IMR-90 (cell line): ENCODE measurements at regions not wholly inside any gene's neighbourhood (a gene's known extent, or its start where the extent isn't known, plus 50 kb on each side); places are given as distances from the start of the nearest gene placed in this dataset.

Source experiments
- ATAC-seq: fragments of 200-7000 bp; cut with Tn5 transposase; 2 replicates; pipeline ENCODE4 v1.9.1; 2020; ENCODE audit warnings: low read depth, mild to moderate bottlenecking, moderate library complexity
- BruUV-seq: library from RNA; stranded (reverse); fragments of 400-500 nt; replicated peaks from 2 replicates; lab custom pipeline; 2021; lab: Mats Ljungman, UMichigan
- CTCF ChIA-PET: fragments of 300-600 bp; formaldehyde crosslinking; extraction: SDS; loops from one replicate; lab custom pipeline; 2021; ENCODE audit warnings: antibody characterized with exemption; lab: Yijun Ruan, JAX
- POLR2A ChIA-PET: fragments of 300-600 bp; sonication (Branson Sonifier 250); formaldehyde crosslinking; loops from one replicate; lab custom pipeline; 2022; ENCODE audit warnings: antibody characterized with exemption; ENCODE audit not compliant: unreplicated experiment; lab: Charles Lee
- DNase-seq: peaks from one replicate; pipeline ENCODE4 v3.0.0; 2013
- H2AFZ ChIP-seq: replicated peaks from 2 replicates; pipeline ENCODE3; 2013; ENCODE audit warnings: low read length, mild to moderate bottlenecking; ENCODE audit not compliant: poor library complexity
- H2AK5ac ChIP-seq: 2 replicates; pipeline ENCODE4 v1.6.1; 2013; ENCODE audit warnings: low read depth, low read length, inconsistent platforms
- H2AK9ac ChIP-seq: replicated peaks from 2 replicates; pipeline ENCODE3; 2013; ENCODE audit warnings: mild to moderate bottlenecking, low read depth, low read length, moderate library complexity; ENCODE audit not compliant: poor library complexity
- H2BK120ac ChIP-seq: 2 replicates; pipeline ENCODE4 v1.6.1; 2013; ENCODE audit warnings: low read depth, low read length, inconsistent platforms
- H2BK15ac ChIP-seq: 3 replicates; pipeline ENCODE4 v1.6.1; 2013; ENCODE audit warnings: low read depth, low read length, inconsistent platforms
- H2BK20ac ChIP-seq: 2 replicates; pipeline ENCODE4 v1.6.1; 2013; ENCODE audit warnings: low read depth, mild to moderate bottlenecking, inconsistent platforms, low read length, moderate library complexity
- H2BK5ac ChIP-seq: 2 replicates; pipeline ENCODE4 v1.6.1; 2013; ENCODE audit warnings: mild to moderate bottlenecking, low read depth, low read length, inconsistent platforms; ENCODE audit not compliant: poor library complexity, severe bottlenecking
- H3K14ac ChIP-seq: replicated peaks from 2 replicates; pipeline ENCODE4 v1.6.1; 2013; ENCODE audit warnings: low read depth, low read length, inconsistent platforms
- H3K18ac ChIP-seq: 2 replicates; pipeline ENCODE4 v1.6.1; 2013; ENCODE audit warnings: low read depth, low read length, control low read depth
- H3K23ac ChIP-seq: 2 replicates; pipeline ENCODE4 v1.6.1; 2013; ENCODE audit warnings: low read depth, low read length, inconsistent platforms
- H3K27ac ChIP-seq: 2 replicates; pipeline ENCODE4 v1.5.1; 2013; ENCODE audit warnings: mild to moderate bottlenecking, control low read depth, low read length; ENCODE audit not compliant: insufficient read depth
- H3K27me3 ChIP-seq: 2 replicates; pipeline ENCODE4 v1.6.1; 2013; ENCODE audit warnings: low read length; ENCODE audit not compliant: control insufficient read depth, insufficient read depth
- H3K36me3 ChIP-seq: 2 replicates; pipeline ENCODE4 v1.6.1; 2013; ENCODE audit warnings: low read length, mixed read lengths; ENCODE audit not compliant: control insufficient read depth, insufficient read depth
- H3K4ac ChIP-seq: 2 replicates; pipeline ENCODE4 v1.6.1; 2013; ENCODE audit warnings: low read depth, low read length, inconsistent platforms
- H3K4me1 ChIP-seq: 2 replicates; pipeline ENCODE4 v1.6.1; 2013; ENCODE audit warnings: low read length, mixed read lengths; ENCODE audit not compliant: control insufficient read depth, insufficient read depth
- H3K4me2 ChIP-seq: 2 replicates; pipeline ENCODE4 v1.6.1; 2013; ENCODE audit warnings: low read depth, mild to moderate bottlenecking, control low read depth, low read length, moderate library complexity
- H3K4me3 ChIP-seq: 2 replicates; pipeline ENCODE4 v1.5.1; 2013; ENCODE audit warnings: low read depth, mild to moderate bottlenecking, control low read depth, low read length, moderate library complexity; ENCODE audit not compliant: insufficient read depth
- H3K56ac ChIP-seq: 2 replicates; pipeline ENCODE4 v1.6.1; 2013; ENCODE audit warnings: low read length, inconsistent platforms; ENCODE audit not compliant: insufficient read depth; ENCODE audit errors: extremely low read depth
- H3K79me1 ChIP-seq, 2 experiments: 2 replicates each; pipeline ENCODE4 v1.6.1; 2013; ENCODE audit warnings: low read length in 2 of 2, inconsistent platforms in 1 of 2, low read depth in 1 of 2
- H3K9ac ChIP-seq: 2 replicates; pipeline ENCODE4 v1.6.1; 2013; ENCODE audit warnings: low read depth, low read length, control low read depth
- H3K9me1 ChIP-seq: 2 replicates; pipeline ENCODE4 v1.6.1; 2013; ENCODE audit warnings: low read length, inconsistent platforms; ENCODE audit not compliant: insufficient read depth
- H3K9me3 ChIP-seq: 2 replicates; pipeline ENCODE4 v1.6.1; 2013; ENCODE audit warnings: low read length; ENCODE audit not compliant: control insufficient read depth, insufficient read depth
- H4K20me1 ChIP-seq: 2 replicates; pipeline ENCODE4 v1.6.1; 2013; ENCODE audit warnings: low read length, inconsistent platforms; ENCODE audit not compliant: insufficient read depth
- H4K5ac ChIP-seq: 2 replicates; pipeline ENCODE4 v1.6.1; 2013; ENCODE audit warnings: mild to moderate bottlenecking, low read depth, low read length, control low read depth
- H4K8ac ChIP-seq, 2 experiments: 2 replicates each; pipeline ENCODE4 v1.6.1; 2013; ENCODE audit warnings: low read depth in 2 of 2, low read length in 2 of 2, control low read depth in 1 of 2, inconsistent platforms in 1 of 2
- H4K91ac ChIP-seq: 2 replicates; pipeline ENCODE4 v1.6.1; 2013; ENCODE audit warnings: low read depth, low read length, inconsistent platforms; ENCODE audit not compliant: insufficient read depth
- CEBPB ChIP-seq: IDR thresholded peaks from 2 replicates; pipeline ENCODE4 v1.6.1; 2012; ENCODE audit warnings: low read depth, low read length, improper control_type of control experiment
- CHD1 ChIP-seq: IDR thresholded peaks from 2 replicates; pipeline ENCODE4 v1.6.1; 2012; ENCODE audit warnings: low read depth, low read length, improper control_type of control experiment
- CTCF ChIP-seq: conservative IDR thresholded peaks from 2 replicates; pipeline ENCODE4 v1.5.1; 2012; ENCODE audit warnings: mild to moderate bottlenecking, low read depth, low read length, improper control_type of control experiment
- ELK1 ChIP-seq: fragments of 150-350 bp; IDR thresholded peaks from 2 replicates; pipeline ENCODE4 v1.6.1; 2016; ENCODE audit warnings: low read depth, mild to moderate bottlenecking, low read length, moderate library complexity, borderline replicate concordance
- MAFK ChIP-seq: IDR thresholded peaks from 2 replicates; pipeline ENCODE4 v1.6.1; 2012; ENCODE audit warnings: low read depth, low read length, improper control_type of control experiment
- MAZ ChIP-seq: IDR thresholded peaks from 2 replicates; pipeline ENCODE4 v1.6.1; 2012; ENCODE audit warnings: low read depth, mild to moderate bottlenecking, low read length, improper control_type of control experiment, moderate library complexity, borderline replicate concordance
- MXI1 ChIP-seq: IDR thresholded peaks from 2 replicates; pipeline ENCODE4 v1.6.1; 2012; ENCODE audit warnings: low read depth, mild to moderate bottlenecking, low read length, moderate library complexity, borderline replicate concordance
- NFE2L2 ChIP-seq: fragments of 150-350 bp; IDR thresholded peaks from 2 replicates; pipeline ENCODE4 v1.6.1; 2016; ENCODE audit warnings: low read depth, mild to moderate bottlenecking, low read length
- POLR2A ChIP-seq: IDR thresholded peaks from 2 replicates; pipeline ENCODE4 v1.6.1; 2012; ENCODE audit warnings: mild to moderate bottlenecking, low read depth, low read length
- RCOR1 ChIP-seq: IDR thresholded peaks from 2 replicates; pipeline ENCODE4 v1.6.1; 2012; ENCODE audit warnings: mild to moderate bottlenecking, low read length, improper control_type of control experiment; ENCODE audit not compliant: insufficient replicate concordance
- RFX5 ChIP-seq: IDR thresholded peaks from 2 replicates; pipeline ENCODE4 v1.8.0; 2012; ENCODE audit warnings: low read depth, mild to moderate bottlenecking, low read length, moderate library complexity
- SMC3 ChIP-seq: fragments of 150-350 bp; IDR thresholded peaks from 2 replicates; pipeline ENCODE4 v1.6.1; 2016; ENCODE audit warnings: low read depth, mild to moderate bottlenecking, antibody characterized with exemption, low read length, moderate library complexity
- USF2 ChIP-seq: fragments of 150-350 bp; IDR thresholded peaks from 2 replicates; pipeline ENCODE4 v1.6.1; 2017; ENCODE audit warnings: mild to moderate bottlenecking, antibody characterized with exemption, low read length, low read depth
- WGBS, 2 experiments: methylation state at CpG; one replicate each; pipeline versions ENCODE4 v1.1.5 to v1.1.7; 2013; ENCODE audit warnings: missing lambda C conversion rate in 2 of 2; ENCODE audit not compliant: insufficient read length in 1 of 2; ENCODE audit errors: extremely low coverage in 2 of 2; 5-methylcytosine and 5-hydroxymethylcytosine counted together
- dilution Hi-C: fragments of 300-500 bp; cut with HindIII; formaldehyde crosslinking; loops from one replicate; pipeline ENCODE4 v1.14.3; 2018; ENCODE audit warnings: low sequenced_read_pairs; ENCODE audit not compliant: unreplicated experiment
- in situ Hi-C: fragments of 300-500 bp; cut with MboI; formaldehyde crosslinking; loops from 3 replicates; pipeline ENCODE4 v1.14.3; 2019; ENCODE audit warnings: low sequenced_read_pairs, inconsistent platforms, mixed read lengths
- intact Hi-C: fragments of 100-400 bp; cut with micrococcal nuclease; formaldehyde crosslinking; loops from 2 replicates; pipeline ENCODE4 v1.10.0; 2022

- H3K4me2 ChIP-seq, result no peak overlapping the region
- H2BK20ac ChIP-seq, result no peak overlapping the region
- H3K9me3 ChIP-seq, result no peaks in the 10 kb centered on the region
- no peaks in the 10 kb centered on the region for H3K36me3 ChIP-seq
- H2AK5ac ChIP-seq, result no peak overlapping the region
- dilution Hi-C loops (no loop called here), intact Hi-C loops (no loop called here), in situ Hi-C loops (no loop called here)
- no peak overlapping the region for H3K4me3 ChIP-seq
- POLR2A ChIA-PET, result no interaction called here
- no peak for DNase-seq
- ATAC-seq, result no peak
- H3K9me1 ChIP-seq, result no peaks in the 10 kb centered on the region
- CTCF ChIA-PET, result no interaction called here
- no CpG with 5 or more reads among the region's 2 CpGs for WGBS, 2 experiments
- H3K27me3 ChIP-seq, result peaks cover 4% of the 10 kb centered on the region; the same call in 1 of the 2 replicates
- H3K9ac ChIP-seq, result no peak overlapping the region
- TF ChIP-seq NFE2L2 (no peak), RCOR1 (no peak), MXI1 (no peak), CHD1 (no peak), MAFK (no peak), ELK1 (no peak), CTCF (no peak), MAZ (no peak), POLR2A (no peak), USF2 (no peak), SMC3 (no peak), RFX5 (no peak), CEBPB (no peak)
- H2BK120ac ChIP-seq, result no peak overlapping the region
- H4K91ac ChIP-seq, result no peak overlapping the region
- H3K14ac ChIP-seq, result no peak overlapping the region
- no peak overlapping the region for H3K56ac ChIP-seq
- H3K4me1 ChIP-seq, result peaks cover 6% of the 10 kb centered on the region
- no peak overlapping the region for H3K4ac ChIP-seq
- no peak overlapping the region for H2AFZ ChIP-seq
- H3K23ac ChIP-seq, result no peak overlapping the region
- no peak overlapping the region for H4K8ac ChIP-seq
- H4K5ac ChIP-seq, result no peak overlapping the region
- H4K20me1 ChIP-seq, result no peaks in the 10 kb centered on the region
- no peak overlapping the region for H2BK15ac ChIP-seq
- no peak overlapping the region for H2BK5ac ChIP-seq
- no peaks in the 10 kb centered on the region for H3K79me1 ChIP-seq
- H3K27ac ChIP-seq, result no peak overlapping the region
- no TSS peak for BruUV-seq
- no peak overlapping the region; the same call in 1 of the 2 replicates for H3K18ac ChIP-seq
- H2AK9ac ChIP-seq, result no peak overlapping the region
Measured at GRCh38 chr3:23747841-23748240, 57.9 kb upstream of the UBE2E1 start.
